Kidney (tissue), 13 donors: ENCODE measurements at regions not wholly inside any gene's neighbourhood (a gene's known extent, or its start where the extent isn't known, plus 50 kb on each side); places are given as distances from the start of the nearest gene placed in this dataset.

ENCODE experiments used
- DNase-seq, 5 donors: peaks; one replicate each; pipeline ENCODE4 v3.0.0-alpha.2; 2013 to 2020
- FAIRE-seq: peaks from 2 replicates; lab custom pipeline; 2012; peaks lifted over from hg19 to GRCh38; lab: Jason Lieb, UNC
- H3K27ac ChIP-seq, 2 donors: one replicate each; pipeline ENCODE4 v1.7.0; 2013; ENCODE audit warnings: low read depth in 2 of 2, low read length in 2 of 2, inconsistent platforms in 1 of 2
- H3K27me3 ChIP-seq: one replicate; pipeline ENCODE4 v1.7.1; 2013; ENCODE audit warnings: low read length, inconsistent platforms; ENCODE audit not compliant: control insufficient read depth, insufficient read depth
- H3K36me3 ChIP-seq, 3 donors: one replicate each; pipeline versions ENCODE4 v1.7.0 to v1.7.1; 2013; ENCODE audit warnings: low read length in 3 of 3, control low read depth in 1 of 3, inconsistent platforms in 1 of 3; ENCODE audit not compliant: insufficient read depth in 3 of 3, control insufficient read depth in 2 of 3
- H3K4me1 ChIP-seq, 3 donors: one replicate each; pipeline versions ENCODE4 v1.7.0 to v1.7.1; 2013; ENCODE audit warnings: low read length in 3 of 3, inconsistent platforms in 1 of 3, low read depth in 1 of 3; ENCODE audit not compliant: control insufficient read depth in 2 of 3, insufficient read depth in 2 of 3
- H3K4me3 ChIP-seq, 3 donors: one replicate each; pipeline versions ENCODE4 v1.7.0 to v1.8.1; 2013; ENCODE audit warnings: low read length in 3 of 3, control low read depth in 1 of 3, inconsistent platforms in 1 of 3
- H3K9ac ChIP-seq, 3 donors: one replicate each; pipeline versions ENCODE4 v1.7.0 to v1.7.1; 2013; ENCODE audit warnings: low read length in 3 of 3, control low read depth in 1 of 3, inconsistent platforms in 1 of 3
- H3K9me3 ChIP-seq, 3 donors: one replicate each; pipeline versions ENCODE4 v1.7.0 to v1.7.1; 2013; ENCODE audit warnings: low read length in 3 of 3, control low read depth in 1 of 3, inconsistent platforms in 1 of 3; ENCODE audit not compliant: control insufficient read depth in 2 of 3, insufficient read depth in 1 of 3
- intact Hi-C: fragments of 100-400 bp; cut with DNase I; formaldehyde crosslinking; loops from one replicate; pipeline ENCODE4 v1.11.1; 2022
- TF ChIP-seq, protein P1 (sequence below): IDR thresholded peaks from 3 replicates; pipeline ENCODE4 v1.5.1; 2012; ENCODE audit warnings: mild to moderate bottlenecking, moderate library complexity, borderline replicate concordance; ENCODE audit not compliant: insufficient read depth; ENCODE audit errors: extremely low read depth
- donor health status: control.
- donor health status: control.
- donor health status: control.
- donor health status: control.
- donor health status: control.
- donor health status: DM: yes; HTN: yes; CAD: no.
- donor health status: Normal renal cell carcinoma (clear cell type).

DNA sequence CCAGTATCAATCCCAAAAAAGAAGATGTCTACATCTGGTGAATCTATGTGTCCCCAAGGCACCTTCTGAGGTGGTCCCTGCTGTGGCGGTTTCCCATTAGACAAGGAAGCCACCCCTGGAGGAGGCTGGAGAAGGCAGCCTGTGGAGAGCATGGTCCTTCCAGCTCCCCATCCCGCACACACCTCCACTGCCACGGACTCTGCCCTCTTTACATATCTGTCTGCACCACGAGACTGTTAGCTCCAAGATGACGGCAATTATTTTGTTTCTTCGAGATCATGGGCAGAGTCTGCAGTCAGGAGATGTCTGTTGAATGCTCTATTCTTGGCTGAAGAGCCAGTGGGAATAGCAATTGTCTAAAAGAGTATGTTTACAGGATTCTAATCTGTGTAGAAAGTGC, 132.0 kb downstream of the OSR1 start:
- H3K36me3 ChIP-seq, result no peaks in the 10 kb centered on the region
- H3K9ac ChIP-seq, result no peak overlapping the region
- no peak for DNase-seq
- H3K9me3 ChIP-seq, result no peaks in the 10 kb centered on the region
- no peak overlapping the region for H3K27ac ChIP-seq
- no peaks in the 10 kb centered on the region for H3K4me1 ChIP-seq
- H3K4me3 ChIP-seq, result no peak overlapping the region
- no peaks in the 10 kb centered on the region for H3K27me3 ChIP-seq
- TF ChIP-seq, protein P1, sequence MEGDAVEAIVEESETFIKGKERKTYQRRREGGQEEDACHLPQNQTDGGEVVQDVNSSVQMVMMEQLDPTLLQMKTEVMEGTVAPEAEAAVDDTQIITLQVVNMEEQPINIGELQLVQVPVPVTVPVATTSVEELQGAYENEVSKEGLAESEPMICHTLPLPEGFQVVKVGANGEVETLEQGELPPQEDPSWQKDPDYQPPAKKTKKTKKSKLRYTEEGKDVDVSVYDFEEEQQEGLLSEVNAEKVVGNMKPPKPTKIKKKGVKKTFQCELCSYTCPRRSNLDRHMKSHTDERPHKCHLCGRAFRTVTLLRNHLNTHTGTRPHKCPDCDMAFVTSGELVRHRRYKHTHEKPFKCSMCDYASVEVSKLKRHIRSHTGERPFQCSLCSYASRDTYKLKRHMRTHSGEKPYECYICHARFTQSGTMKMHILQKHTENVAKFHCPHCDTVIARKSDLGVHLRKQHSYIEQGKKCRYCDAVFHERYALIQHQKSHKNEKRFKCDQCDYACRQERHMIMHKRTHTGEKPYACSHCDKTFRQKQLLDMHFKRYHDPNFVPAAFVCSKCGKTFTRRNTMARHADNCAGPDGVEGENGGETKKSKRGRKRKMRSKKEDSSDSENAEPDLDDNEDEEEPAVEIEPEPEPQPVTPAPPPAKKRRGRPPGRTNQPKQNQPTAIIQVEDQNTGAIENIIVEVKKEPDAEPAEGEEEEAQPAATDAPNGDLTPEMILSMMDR, result no peak
- intact Hi-C loops, result no loop called here
- FAIRE-seq, result no peak

DNA sequence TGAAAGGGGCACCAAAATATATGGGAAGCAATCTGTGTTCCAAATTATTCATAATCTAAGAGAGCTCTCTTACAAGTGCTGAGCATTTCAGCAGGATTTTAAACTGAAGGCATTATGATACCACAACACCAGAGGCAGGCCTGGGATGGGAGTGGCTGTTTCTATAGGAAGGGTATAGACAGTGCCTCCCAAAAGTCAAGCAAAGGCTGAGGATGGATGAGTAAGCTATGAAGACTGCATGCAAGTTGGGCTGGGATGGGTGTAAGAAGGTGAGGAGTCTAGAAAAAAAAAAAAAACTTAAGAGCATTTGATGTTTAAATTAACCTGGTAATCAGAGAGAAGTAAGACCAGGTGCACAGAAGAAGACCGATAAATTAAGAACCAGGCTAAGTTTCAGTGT, 132.5 kb downstream of the OSR1 start:
- FAIRE-seq (no peak), DNase-seq (no peak)
- Histone ChIP-seq H3K27me3 (no peaks in the 10 kb centered on the region), H3K9ac (no peak overlapping the region), H3K4me3 (no peak overlapping the region), H3K4me1 (no peaks in the 10 kb centered on the region), H3K36me3 (no peaks in the 10 kb centered on the region), H3K9me3 (no peaks in the 10 kb centered on the region), H3K27ac (no peak overlapping the region)
- TF ChIP-seq, protein P1, result no peak
- intact Hi-C loops, result no loop called here

DNA sequence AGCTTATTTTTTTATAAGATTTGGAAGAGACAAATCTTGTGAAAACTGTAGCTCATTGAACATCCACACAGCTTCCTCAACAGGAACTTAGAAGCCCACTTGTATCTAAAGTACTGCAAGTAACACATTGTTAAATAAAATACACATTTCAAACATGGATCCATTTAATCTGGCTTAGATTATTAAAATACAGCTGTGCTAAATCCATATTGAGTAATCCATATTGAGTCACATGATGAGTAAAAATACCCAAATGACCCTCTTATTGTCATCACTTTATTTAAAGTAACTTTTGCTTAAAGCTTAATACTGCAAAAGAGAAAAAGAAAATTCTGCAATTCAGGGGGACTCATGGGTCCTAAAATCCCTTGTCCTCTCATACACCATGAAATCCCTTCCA, 133.3 kb downstream of the OSR1 start:
- Histone ChIP-seq H3K9me3 (no peaks in the 10 kb centered on the region), H3K27ac (no peak overlapping the region), H3K4me3 (no peak overlapping the region), H3K36me3 (no peaks in the 10 kb centered on the region), H3K4me1 (no peaks in the 10 kb centered on the region), H3K27me3 (no peaks in the 10 kb centered on the region), H3K9ac (no peak overlapping the region)
- TF ChIP-seq, protein P1, result no peak
- DNase-seq (no peak), FAIRE-seq (no peak)
- intact Hi-C loops, result no loop called here

DNA sequence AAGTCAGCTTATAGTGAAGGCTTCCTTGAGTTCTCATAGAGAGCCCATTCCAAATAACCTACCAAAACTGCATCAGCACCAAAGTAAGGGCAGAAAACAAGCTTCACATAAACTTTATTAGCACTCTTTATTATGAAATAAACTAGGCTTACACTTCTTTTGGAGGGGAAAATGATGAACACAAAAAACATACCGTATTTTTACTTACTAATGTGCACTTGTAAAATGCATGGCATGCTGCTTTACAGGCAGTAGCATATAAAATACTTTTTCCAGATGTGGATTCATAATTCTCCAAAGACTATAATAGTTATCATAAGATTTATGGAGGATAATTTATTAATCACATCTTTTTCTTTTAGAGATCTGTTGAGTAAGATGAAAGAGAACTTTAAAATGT, 133.9 kb downstream of the OSR1 start:
- Histone ChIP-seq H3K4me3 (no peak overlapping the region), H3K27me3 (no peaks in the 10 kb centered on the region), H3K9me3 (no peaks in the 10 kb centered on the region), H3K9ac (no peak overlapping the region), H3K36me3 (no peaks in the 10 kb centered on the region), H3K27ac (no peak overlapping the region), H3K4me1 (no peaks in the 10 kb centered on the region)
- no peak for DNase-seq
- TF ChIP-seq, protein P1, result no peak
- no peak for FAIRE-seq
- intact Hi-C loops, result no loop called here
